Mammary epithelial cell (primary cell): ENCODE measurements at regions not wholly inside any gene's neighbourhood (a gene's known extent, or its start where the extent isn't known, plus 50 kb on each side); places are given as distances from the start of the nearest gene placed in this dataset.

Source experiments
- EZH2 ChIP-seq: IDR thresholded peaks from 2 replicates; pipeline ENCODE4 v1.6.1; 2012; ENCODE audit warnings: low read length, inconsistent platforms, borderline replicate concordance
- TF ChIP-seq, protein P1 (sequence below), 2 donors: IDR thresholded peaks in 1 of 2; conservative IDR thresholded peaks in 1 of 2; 2 replicates each; pipeline ENCODE4 v1.5.1; 2011 to 2012; ENCODE audit warnings: inconsistent platforms in 2 of 2, low read length in 2 of 2, mild to moderate bottlenecking in 2 of 2, control low read depth in 1 of 2, low read depth in 1 of 2; ENCODE audit not compliant: insufficient read depth in 1 of 2; ENCODE audit errors: extremely low read depth in 1 of 2

DNA sequence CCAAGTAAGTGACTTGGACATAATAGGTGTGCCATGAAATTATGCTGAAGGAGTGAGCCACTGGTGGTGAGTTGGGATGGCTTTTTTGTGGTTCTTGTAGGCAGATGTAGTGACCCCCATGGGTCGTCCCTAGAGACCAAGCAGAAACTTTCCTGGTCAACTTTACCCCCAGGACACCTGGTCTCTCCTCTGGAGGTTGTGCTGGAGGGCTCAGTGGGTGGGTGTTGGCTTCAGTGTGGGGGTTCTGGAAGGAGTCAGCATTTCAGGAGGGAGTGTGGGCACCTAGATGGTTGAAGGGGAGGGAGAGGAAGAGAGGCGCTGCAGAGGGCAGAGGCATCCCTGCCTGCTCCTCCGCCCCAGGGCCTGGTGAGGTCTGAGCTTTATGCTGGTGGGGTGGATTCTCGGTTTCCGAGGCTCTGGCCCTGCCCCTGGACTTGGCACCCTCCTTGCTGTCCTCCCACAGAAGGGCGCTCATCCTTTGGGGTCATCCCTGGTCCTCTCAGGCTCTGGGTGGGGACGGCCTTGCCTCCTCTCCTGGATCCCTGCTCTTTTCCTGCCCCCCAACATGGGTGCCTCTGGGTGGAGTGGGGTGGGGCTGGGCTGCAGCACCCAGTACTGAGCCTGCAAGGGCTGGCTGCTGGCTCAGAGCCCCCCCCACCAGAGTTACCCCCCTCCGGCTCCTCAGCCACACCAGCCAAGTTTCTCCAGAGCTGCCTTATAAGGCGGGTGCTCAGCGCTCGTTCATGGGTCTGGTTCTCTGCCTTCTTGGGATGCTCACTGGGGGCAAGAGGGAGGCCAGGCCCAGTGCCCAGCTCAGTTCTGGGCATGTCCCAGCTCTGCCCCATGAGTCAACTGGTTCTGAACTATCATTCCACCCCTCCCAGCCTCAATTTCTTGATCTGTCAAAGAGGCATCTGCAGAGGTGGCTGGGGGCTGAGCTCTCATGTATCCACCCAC lies 266.8 kb downstream of the SEC14L1 start:
- TF ChIP-seq, protein P1, sequence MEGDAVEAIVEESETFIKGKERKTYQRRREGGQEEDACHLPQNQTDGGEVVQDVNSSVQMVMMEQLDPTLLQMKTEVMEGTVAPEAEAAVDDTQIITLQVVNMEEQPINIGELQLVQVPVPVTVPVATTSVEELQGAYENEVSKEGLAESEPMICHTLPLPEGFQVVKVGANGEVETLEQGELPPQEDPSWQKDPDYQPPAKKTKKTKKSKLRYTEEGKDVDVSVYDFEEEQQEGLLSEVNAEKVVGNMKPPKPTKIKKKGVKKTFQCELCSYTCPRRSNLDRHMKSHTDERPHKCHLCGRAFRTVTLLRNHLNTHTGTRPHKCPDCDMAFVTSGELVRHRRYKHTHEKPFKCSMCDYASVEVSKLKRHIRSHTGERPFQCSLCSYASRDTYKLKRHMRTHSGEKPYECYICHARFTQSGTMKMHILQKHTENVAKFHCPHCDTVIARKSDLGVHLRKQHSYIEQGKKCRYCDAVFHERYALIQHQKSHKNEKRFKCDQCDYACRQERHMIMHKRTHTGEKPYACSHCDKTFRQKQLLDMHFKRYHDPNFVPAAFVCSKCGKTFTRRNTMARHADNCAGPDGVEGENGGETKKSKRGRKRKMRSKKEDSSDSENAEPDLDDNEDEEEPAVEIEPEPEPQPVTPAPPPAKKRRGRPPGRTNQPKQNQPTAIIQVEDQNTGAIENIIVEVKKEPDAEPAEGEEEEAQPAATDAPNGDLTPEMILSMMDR (conservative IDR thresholded peaks at IDR 0.05 in 1 of 2, IDR thresholded peaks at IDR 0.05 in 1 of 2; ENCODE audit: extremely low read depth in 1 of 2, insufficient read depth in 1 of 2, low read depth in 1 of 2, low read length in 2 of 2): no peak
- no peak for TF ChIP-seq EZH2
